OCI-LY1 (cell line): ENCODE measurements at regions not wholly inside any gene's neighbourhood (a gene's known extent, or its start where the extent isn't known, plus 50 kb on each side); places are given as distances from the start of the nearest gene placed in this dataset.

Experiments used
- H2AFZ ChIP-seq: fragments of 200-600 bp; sonication (generic), shearing (Covaris generic); 2 replicates; pipeline ENCODE4 v1.6.0; 2014; ENCODE audit warnings: antibody characterized with exemption, mild to moderate bottlenecking, low read length
- H3F3A ChIP-seq: fragments of 200-600 bp; sonication (generic), shearing (Covaris generic); 2 replicates; pipeline ENCODE4 v1.6.0; 2014; ENCODE audit warnings: mild to moderate bottlenecking, antibody characterized with exemption, low read length, moderate library complexity; ENCODE audit not compliant: insufficient read depth
- H3K27ac ChIP-seq: fragments of 200-600 bp; sonication (generic); 2 replicates; pipeline ENCODE4 v1.5.1; 2014; ENCODE audit warnings: low read length, mixed run types, mild to moderate bottlenecking, low read depth; ENCODE audit not compliant: poor library complexity, severe bottlenecking
- H3K27me3 ChIP-seq: fragments of 200-600 bp; sonication (generic); 2 replicates; pipeline ENCODE4 v1.6.0; 2014; ENCODE audit warnings: antibody characterized with exemption, mild to moderate bottlenecking, low read length, moderate library complexity; ENCODE audit not compliant: insufficient read depth
- H3K36me3 ChIP-seq: fragments of 200-600 bp; sonication (generic); 2 replicates; pipeline ENCODE4 v1.6.1; 2014; ENCODE audit warnings: mild to moderate bottlenecking, antibody characterized with exemption, low read length, moderate library complexity, mixed read lengths; ENCODE audit not compliant: insufficient read depth
- H3K4me1 ChIP-seq: fragments of 200-600 bp; sonication (generic); 2 replicates; pipeline ENCODE4 v1.5.1; 2014; ENCODE audit warnings: mild to moderate bottlenecking, low read length, moderate library complexity; ENCODE audit not compliant: insufficient read depth, severe bottlenecking
- H3K4me2 ChIP-seq: fragments of 200-600 bp; sonication (generic), shearing (Covaris generic); 2 replicates; pipeline ENCODE4 v1.6.1; 2014; ENCODE audit warnings: low read length
- H3K4me3 ChIP-seq: fragments of 200-600 bp; sonication (generic); 2 replicates; pipeline ENCODE4 v1.5.1; 2014; ENCODE audit warnings: low read length, low read depth, mild to moderate bottlenecking, mixed read lengths; ENCODE audit not compliant: poor library complexity, severe bottlenecking
- H3K79me2 ChIP-seq: fragments of 200-600 bp; shearing (Covaris generic); 2 replicates; pipeline ENCODE4 v1.6.1; 2016; ENCODE audit warnings: mixed run types, low read length, mixed read lengths; ENCODE audit not compliant: insufficient read depth
- H3K9ac ChIP-seq: fragments of 200-600 bp; sonication (generic), shearing (Covaris generic); 2 replicates; pipeline ENCODE4 v1.6.1; 2014; ENCODE audit warnings: mild to moderate bottlenecking, low read length, mixed read lengths
- H3K9me2 ChIP-seq: fragments of 200-600 bp; sonication (generic), shearing (Covaris generic); 2 replicates; pipeline ENCODE4 v1.6.1; 2014; ENCODE audit warnings: low read depth, mild to moderate bottlenecking, low read length, mixed read lengths
- H3K9me3 ChIP-seq: fragments of 200-600 bp; shearing (Covaris generic); 2 replicates; pipeline ENCODE4 v1.6.1; 2014; ENCODE audit warnings: low read length, mixed read lengths
- H4K20me1 ChIP-seq: fragments of 200-600 bp; sonication (generic), shearing (Covaris generic); 2 replicates; pipeline ENCODE4 v1.6.0; 2016; ENCODE audit warnings: mild to moderate bottlenecking, low read length; ENCODE audit not compliant: insufficient read depth
- EZH2 ChIP-seq: fragments of 200-600 bp; sonication (generic), shearing (Covaris generic); IDR thresholded peaks from 2 replicates; pipeline ENCODE4 v1.8.0; 2017; ENCODE audit warnings: borderline replicate concordance, mixed run types, mild to moderate bottlenecking, antibody characterized with exemption, low read length, moderate library complexity, mixed read lengths
- TF ChIP-seq, protein P1 (sequence below): fragments of 200-600 bp; sonication (generic), shearing (Covaris generic); IDR thresholded peaks from 2 replicates; pipeline ENCODE4 v1.5.1; 2017; ENCODE audit warnings: mild to moderate bottlenecking, antibody characterized with exemption, low read length, moderate library complexity, mixed read lengths

DNA sequence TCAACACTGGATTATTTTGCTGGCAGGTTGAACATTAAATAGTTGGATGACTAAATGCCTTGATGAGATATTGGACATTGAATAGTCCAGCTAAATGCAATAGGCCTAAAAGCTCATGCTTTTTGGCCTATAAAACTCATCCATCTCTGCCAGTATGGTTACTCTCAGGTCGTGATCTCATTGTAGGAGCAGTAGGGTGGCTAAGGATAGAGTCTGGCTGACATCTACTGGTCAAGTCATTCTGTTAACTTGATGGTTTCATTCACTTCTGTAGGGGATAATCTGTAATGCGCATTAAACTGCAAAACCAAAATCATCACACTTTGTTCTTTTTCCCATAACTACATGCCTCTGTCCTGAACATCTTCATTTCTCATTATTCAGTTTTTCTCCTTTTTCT is 227.0 kb downstream of the DKK2 start:
- TF ChIP-seq, protein P1, sequence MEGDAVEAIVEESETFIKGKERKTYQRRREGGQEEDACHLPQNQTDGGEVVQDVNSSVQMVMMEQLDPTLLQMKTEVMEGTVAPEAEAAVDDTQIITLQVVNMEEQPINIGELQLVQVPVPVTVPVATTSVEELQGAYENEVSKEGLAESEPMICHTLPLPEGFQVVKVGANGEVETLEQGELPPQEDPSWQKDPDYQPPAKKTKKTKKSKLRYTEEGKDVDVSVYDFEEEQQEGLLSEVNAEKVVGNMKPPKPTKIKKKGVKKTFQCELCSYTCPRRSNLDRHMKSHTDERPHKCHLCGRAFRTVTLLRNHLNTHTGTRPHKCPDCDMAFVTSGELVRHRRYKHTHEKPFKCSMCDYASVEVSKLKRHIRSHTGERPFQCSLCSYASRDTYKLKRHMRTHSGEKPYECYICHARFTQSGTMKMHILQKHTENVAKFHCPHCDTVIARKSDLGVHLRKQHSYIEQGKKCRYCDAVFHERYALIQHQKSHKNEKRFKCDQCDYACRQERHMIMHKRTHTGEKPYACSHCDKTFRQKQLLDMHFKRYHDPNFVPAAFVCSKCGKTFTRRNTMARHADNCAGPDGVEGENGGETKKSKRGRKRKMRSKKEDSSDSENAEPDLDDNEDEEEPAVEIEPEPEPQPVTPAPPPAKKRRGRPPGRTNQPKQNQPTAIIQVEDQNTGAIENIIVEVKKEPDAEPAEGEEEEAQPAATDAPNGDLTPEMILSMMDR: peak; percentile 23; the same call in 1 of the 2 replicates
- TF ChIP-seq EZH2: no peak
- no peak overlapping the region for H3K9ac ChIP-seq
- no peak overlapping the region for H2AFZ ChIP-seq
- H3K4me2 ChIP-seq: no peak overlapping the region
- no peaks in the 10 kb centered on the region for H3K4me1 ChIP-seq
- no peaks in the 10 kb centered on the region for H3K36me3 ChIP-seq
- H3K9me3 ChIP-seq: no peaks in the 10 kb centered on the region
- H3F3A ChIP-seq: no peaks in the 10 kb centered on the region
- H3K4me3 ChIP-seq: no peak overlapping the region
- H4K20me1 ChIP-seq: no peaks in the 10 kb centered on the region
- H3K79me2 ChIP-seq: no peaks in the 10 kb centered on the region
- H3K27ac ChIP-seq: no peak overlapping the region
- H3K27me3 ChIP-seq: no peaks in the 10 kb centered on the region
- no peaks in the 10 kb centered on the region for H3K9me2 ChIP-seq

DNA sequence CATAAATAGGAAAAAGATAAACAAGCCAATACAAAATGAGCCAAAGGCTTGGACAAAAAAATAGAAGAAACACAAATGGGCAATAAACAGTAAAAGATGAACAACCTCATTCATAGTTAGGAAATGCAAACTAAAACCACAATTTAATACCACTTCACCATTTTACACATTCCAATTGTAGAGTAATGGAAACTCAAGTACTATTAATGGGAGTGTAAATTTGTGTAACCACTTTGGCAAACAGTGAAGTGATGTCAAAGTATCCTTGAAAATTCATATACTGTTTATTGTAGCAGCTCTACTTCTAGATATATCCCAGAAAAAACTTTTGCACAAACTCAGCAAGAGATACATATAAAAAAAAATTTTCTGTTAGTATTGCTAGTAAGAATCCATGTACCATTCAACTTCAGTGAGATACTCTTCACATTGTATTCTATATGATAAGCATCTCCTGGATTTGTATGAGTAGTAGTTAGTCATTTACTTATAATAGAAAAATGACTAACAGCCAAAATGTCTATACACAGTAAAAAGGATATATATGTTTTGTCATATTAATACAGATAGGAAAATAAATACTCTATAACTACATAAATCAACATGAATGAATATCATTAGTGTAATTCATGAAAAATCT is 229.8 kb downstream of the DKK2 start:
- Histone ChIP-seq H3K36me3 (no peaks in the 10 kb centered on the region), H3K9me2 (no peaks in the 10 kb centered on the region), H3K9ac (no peak overlapping the region), H3K4me1 (no peaks in the 10 kb centered on the region), H4K20me1 (no peaks in the 10 kb centered on the region), H2AFZ (no peak overlapping the region), H3K9me3 (no peaks in the 10 kb centered on the region), H3F3A (no peaks in the 10 kb centered on the region), H3K27ac (no peak overlapping the region), H3K27me3 (no peaks in the 10 kb centered on the region), H3K4me2 (no peak overlapping the region), H3K4me3 (no peak overlapping the region), H3K79me2 (no peaks in the 10 kb centered on the region)
- TF ChIP-seq EZH2: no peak
- TF ChIP-seq, protein P1: no peak

DNA sequence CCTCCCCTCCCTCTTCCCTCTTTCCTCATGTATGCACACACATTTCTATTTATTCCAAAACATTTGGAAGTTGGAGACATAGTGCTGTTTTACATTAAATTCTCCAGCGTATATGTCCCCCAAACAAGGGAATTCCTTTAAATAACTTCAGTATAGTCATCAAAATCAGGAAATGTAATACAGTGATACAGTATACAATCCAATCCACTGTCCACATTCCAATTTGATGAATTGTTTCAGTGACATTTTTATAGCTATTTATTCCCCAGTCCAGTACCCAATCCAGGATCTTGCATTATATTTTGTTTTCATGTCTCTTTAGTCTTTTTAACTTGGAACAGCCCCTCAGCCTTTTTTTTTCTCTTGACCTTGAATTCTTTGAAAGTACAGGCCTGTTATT is 233.0 kb downstream of the DKK2 start:
- no peak overlapping the region for H2AFZ ChIP-seq
- H3F3A ChIP-seq: no peaks in the 10 kb centered on the region
- H3K9me2 ChIP-seq: no peaks in the 10 kb centered on the region

More for the DNA sequence above, 233.0 kb downstream of the DKK2 start:
- Histone ChIP-seq H3K4me3 (no peak overlapping the region), H3K27me3 (no peaks in the 10 kb centered on the region), H3K79me2 (no peaks in the 10 kb centered on the region), H3K9me3 (no peaks in the 10 kb centered on the region), H3K4me2 (no peak overlapping the region), H3K27ac (no peak overlapping the region), H4K20me1 (no peaks in the 10 kb centered on the region), H3K4me1 (no peaks in the 10 kb centered on the region), H3K9ac (no peak overlapping the region), H3K36me3 (no peaks in the 10 kb centered on the region)
- TF ChIP-seq, protein P1: no peak
- no peak for TF ChIP-seq EZH2
